Amniotic stem cell (primary cell): ENCODE measurements at regions not wholly inside any gene's neighbourhood (a gene's known extent, or its start where the extent isn't known, plus 50 kb on each side); places are given as distances from the start of the nearest gene placed in this dataset.

Experiments
- DNase-seq: peaks from one replicate; lab custom pipeline; 2025; lab: John Stamatoyannopoulos, UW

- no peak for DNase-seq
Observed at GRCh38 chr13:109977212-109977968, 191.0 kb upstream of the IRS2 start.

GRCh38 chr13:109976206-109976997 lies 190.0 kb upstream of the IRS2 start:
- DNase-seq: no peak

- no peak for DNase-seq
Observed at GRCh38 chr13:109974354-109974753, 188.0 kb upstream of the IRS2 start.

- no peak for DNase-seq
Observed at GRCh38 chr13:109973279-109973678, 186.9 kb upstream of the IRS2 start.

- no peak for DNase-seq
Observed at GRCh38 chr13:109971456-109972090, 185.2 kb upstream of the IRS2 start.

- DNase-seq: no peak
Observed at GRCh38 chr13:109971006-109971405, 184.6 kb upstream of the IRS2 start.

- no peak for DNase-seq
Observed at GRCh38 chr13:109968876-109969577, 182.6 kb upstream of the IRS2 start.

- DNase-seq: no peak
Observed at GRCh38 chr13:109963960-109964563, 177.7 kb upstream of the IRS2 start.

- DNase-seq: no peak
Observed at GRCh38 chr13:109963384-109963783, 177.0 kb upstream of the IRS2 start.

- DNase-seq: no peak
Observed at GRCh38 chr13:109959903-109960302, 173.5 kb upstream of the IRS2 start.

GRCh38 chr13:109957875-109958274 lies 171.5 kb upstream of the IRS2 start:
- DNase-seq: no peak

GRCh38 chr13:109955598-109955997 lies 169.2 kb upstream of the IRS2 start:
- DNase-seq: no peak

- DNase-seq: no peak
Observed at GRCh38 chr13:109954441-109954840, 168.1 kb upstream of the IRS2 start.

- no peak for DNase-seq
Observed at GRCh38 chr13:109951491-109951890, 165.1 kb upstream of the IRS2 start.

- no peak for DNase-seq
Observed at GRCh38 chr13:109949397-109949796, 163.0 kb upstream of the IRS2 start.

- DNase-seq: no peak
Observed at GRCh38 chr13:109947006-109947405, 160.6 kb upstream of the IRS2 start.

GRCh38 chr13:109945206-109945960 lies 159.0 kb upstream of the IRS2 start:
- no peak for DNase-seq

- no peak for DNase-seq
Observed at GRCh38 chr13:109941951-109942350, 155.6 kb upstream of the IRS2 start.

- DNase-seq: no peak
Observed at GRCh38 chr13:109941221-109941620, 154.8 kb upstream of the IRS2 start.

GRCh38 chr13:109940637-109941036 lies 154.3 kb upstream of the IRS2 start:
- no peak for DNase-seq

- DNase-seq: no peak
Observed at GRCh38 chr13:109939838-109940237, 153.5 kb upstream of the IRS2 start.
